ENCODE measurements at regions not wholly inside any gene's neighbourhood (a gene's known extent, or its start where the extent isn't known, plus 50 kb on each side); places are given as distances from the start of the nearest gene placed in this dataset.
"Not testable (repeated sequence)": the region's sequence is repeated elsewhere in the genome, so short reads cannot be mapped to it uniquely, and the experiment has no call there.

- Histone ChIP-seq H3K4me1 (no peaks in the 10 kb centered on the region), H3K36me3 (no peaks in the 10 kb centered on the region), H3K4me3 (no peak overlapping the region), H3K27ac (replicated peaks) (no peak overlapping the region), H3K9me3 (replicated peaks) (peaks cover 29% of the 10 kb centered on the region), H3K27me3 (ENCODE audit: low read depth) (no peaks in the 10 kb centered on the region)
- no peak for DNase-seq
- intact Hi-C loops (cut with micrococcal nuclease) = no loop called here
- TF ChIP-seq, protein P1, sequence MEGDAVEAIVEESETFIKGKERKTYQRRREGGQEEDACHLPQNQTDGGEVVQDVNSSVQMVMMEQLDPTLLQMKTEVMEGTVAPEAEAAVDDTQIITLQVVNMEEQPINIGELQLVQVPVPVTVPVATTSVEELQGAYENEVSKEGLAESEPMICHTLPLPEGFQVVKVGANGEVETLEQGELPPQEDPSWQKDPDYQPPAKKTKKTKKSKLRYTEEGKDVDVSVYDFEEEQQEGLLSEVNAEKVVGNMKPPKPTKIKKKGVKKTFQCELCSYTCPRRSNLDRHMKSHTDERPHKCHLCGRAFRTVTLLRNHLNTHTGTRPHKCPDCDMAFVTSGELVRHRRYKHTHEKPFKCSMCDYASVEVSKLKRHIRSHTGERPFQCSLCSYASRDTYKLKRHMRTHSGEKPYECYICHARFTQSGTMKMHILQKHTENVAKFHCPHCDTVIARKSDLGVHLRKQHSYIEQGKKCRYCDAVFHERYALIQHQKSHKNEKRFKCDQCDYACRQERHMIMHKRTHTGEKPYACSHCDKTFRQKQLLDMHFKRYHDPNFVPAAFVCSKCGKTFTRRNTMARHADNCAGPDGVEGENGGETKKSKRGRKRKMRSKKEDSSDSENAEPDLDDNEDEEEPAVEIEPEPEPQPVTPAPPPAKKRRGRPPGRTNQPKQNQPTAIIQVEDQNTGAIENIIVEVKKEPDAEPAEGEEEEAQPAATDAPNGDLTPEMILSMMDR (IDR thresholded peaks at IDR 0.05; ENCODE audit: borderline replicate concordance) = no peak
Observed at GRCh38 chr14:88106377-88106776, 101.4 kb downstream of the GPR65 start.

DNA sequence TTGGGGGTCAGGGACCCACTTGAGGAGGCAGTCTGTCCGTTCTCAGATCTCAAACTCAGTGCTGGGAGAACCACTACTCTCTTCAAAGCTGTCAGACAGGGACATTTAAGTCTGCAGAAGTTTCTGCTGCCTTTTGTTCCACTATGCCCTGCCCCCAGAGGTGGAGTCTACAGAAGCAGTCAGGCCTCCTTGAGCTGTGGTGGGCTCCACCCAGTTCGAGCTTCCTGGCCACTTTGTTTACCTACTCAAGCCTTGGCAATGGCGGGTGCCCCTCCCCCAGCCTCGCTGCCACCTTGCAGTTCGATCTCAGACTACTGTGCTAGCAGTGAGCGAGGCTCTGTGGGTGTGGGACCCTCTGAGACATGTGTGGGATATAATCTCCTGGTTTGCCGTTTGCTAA is 122.7 kb downstream of the GPR65 start:
- H3K27ac ChIP-seq (replicated peaks); H3K4me3 ChIP-seq; intact Hi-C loops (cut with micrococcal nuclease); H3K27me3 ChIP-seq (ENCODE audit: low read depth); DNase-seq; H3K36me3 ChIP-seq: not testable (repeated sequence)
- peaks cover 13% of the 10 kb centered on the region for H3K9me3 ChIP-seq (replicated peaks)
- H3K4me1 ChIP-seq = peaks cover 14% of the 10 kb centered on the region

- TF ChIP-seq, protein P1 (IDR thresholded peaks at IDR 0.05; ENCODE audit: borderline replicate concordance) = no peak
- Histone ChIP-seq H3K9me3 (replicated peaks) (peaks cover 17% of the 10 kb centered on the region), H3K27ac (replicated peaks) (peak overlapping the region; percentile 52), H3K4me3 (no peak overlapping the region), H3K27me3 (ENCODE audit: low read depth) (no peaks in the 10 kb centered on the region), H3K36me3 (no peaks in the 10 kb centered on the region), H3K4me1 (peaks cover 14% of the 10 kb centered on the region)
- DNase-seq = no peak
- intact Hi-C loops (cut with micrococcal nuclease) = no loop called here
Observed at GRCh38 chr14:88128816-88129215, 123.9 kb downstream of the GPR65 start.

- Histone ChIP-seq H3K4me1 (peaks cover 14% of the 10 kb centered on the region), H3K36me3 (no peaks in the 10 kb centered on the region), H3K4me3 (no peak overlapping the region), H3K27me3 (ENCODE audit: low read depth) (no peaks in the 10 kb centered on the region), H3K9me3 (replicated peaks) (peaks cover 17% of the 10 kb centered on the region), H3K27ac (replicated peaks) (peak overlapping the region; percentile 52)
- DNase-seq = no peak
- TF ChIP-seq, protein P1 (IDR thresholded peaks at IDR 0.05; ENCODE audit: borderline replicate concordance) = peak; percentile 29
- intact Hi-C loops (cut with micrococcal nuclease) = no loop called here
Observed at GRCh38 chr14:88129306-88130056, 124.5 kb downstream of the GPR65 start.

DNA sequence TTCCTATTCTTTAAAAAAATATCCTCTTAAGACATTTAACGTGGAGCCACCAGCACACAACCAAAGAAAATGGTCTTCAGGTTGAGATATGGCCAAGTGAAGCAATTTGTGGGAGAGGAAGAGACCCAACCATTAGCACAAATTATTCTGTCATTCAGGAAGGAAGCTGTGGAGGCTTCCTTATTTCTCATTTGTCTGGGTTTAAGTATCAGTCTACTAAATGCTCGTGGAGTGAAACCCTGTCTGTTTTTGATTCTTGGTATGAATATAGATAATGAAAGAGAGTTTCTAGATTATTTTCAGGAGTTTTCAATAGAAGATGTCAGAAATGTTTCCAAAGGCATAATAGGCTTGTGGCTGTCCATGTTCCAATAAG is 125.1 kb downstream of the GPR65 start:
- H3K4me1 ChIP-seq = peaks cover 14% of the 10 kb centered on the region
- TF ChIP-seq, protein P1 (IDR thresholded peaks at IDR 0.05; ENCODE audit: borderline replicate concordance) = no peak
- no peaks in the 10 kb centered on the region for H3K27me3 ChIP-seq (ENCODE audit: low read depth)
- no peak for DNase-seq
- peak overlapping the region; percentile 52 for H3K27ac ChIP-seq (replicated peaks)
- H3K4me3 ChIP-seq = no peak overlapping the region
- peaks cover 17% of the 10 kb centered on the region for H3K9me3 ChIP-seq (replicated peaks)
- intact Hi-C loops (cut with micrococcal nuclease) = no loop called here
- H3K36me3 ChIP-seq = no peaks in the 10 kb centered on the region
